ENCODE measurements at regions not wholly inside any gene's neighbourhood (a gene's known extent, or its start where the extent isn't known, plus 50 kb on each side); places are given as distances from the start of the nearest gene placed in this dataset.

DNA sequence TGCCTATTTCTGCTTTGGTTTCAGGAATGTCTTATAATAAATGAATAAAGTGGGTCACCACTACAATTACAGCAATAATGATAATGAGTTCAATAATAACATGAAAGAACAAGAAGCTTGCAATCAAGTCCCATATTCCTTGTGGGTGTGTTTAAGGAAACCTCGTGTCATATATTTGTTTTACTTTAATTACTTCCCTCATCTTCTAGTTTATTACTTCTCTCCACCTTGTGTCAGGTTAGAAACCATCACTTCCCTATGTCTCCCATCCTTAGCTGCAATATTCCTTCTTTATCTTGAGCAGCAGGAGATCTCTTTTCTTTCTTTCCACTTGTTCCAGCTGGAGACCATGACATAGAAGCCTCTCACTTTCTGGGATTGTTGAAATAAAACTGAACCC, 384.0 kb upstream of the TMEM132C start:
- TF ChIP-seq POLR2A (IDR thresholded peaks at IDR 0.05), result no peak
- TF ChIP-seq, protein P1, sequence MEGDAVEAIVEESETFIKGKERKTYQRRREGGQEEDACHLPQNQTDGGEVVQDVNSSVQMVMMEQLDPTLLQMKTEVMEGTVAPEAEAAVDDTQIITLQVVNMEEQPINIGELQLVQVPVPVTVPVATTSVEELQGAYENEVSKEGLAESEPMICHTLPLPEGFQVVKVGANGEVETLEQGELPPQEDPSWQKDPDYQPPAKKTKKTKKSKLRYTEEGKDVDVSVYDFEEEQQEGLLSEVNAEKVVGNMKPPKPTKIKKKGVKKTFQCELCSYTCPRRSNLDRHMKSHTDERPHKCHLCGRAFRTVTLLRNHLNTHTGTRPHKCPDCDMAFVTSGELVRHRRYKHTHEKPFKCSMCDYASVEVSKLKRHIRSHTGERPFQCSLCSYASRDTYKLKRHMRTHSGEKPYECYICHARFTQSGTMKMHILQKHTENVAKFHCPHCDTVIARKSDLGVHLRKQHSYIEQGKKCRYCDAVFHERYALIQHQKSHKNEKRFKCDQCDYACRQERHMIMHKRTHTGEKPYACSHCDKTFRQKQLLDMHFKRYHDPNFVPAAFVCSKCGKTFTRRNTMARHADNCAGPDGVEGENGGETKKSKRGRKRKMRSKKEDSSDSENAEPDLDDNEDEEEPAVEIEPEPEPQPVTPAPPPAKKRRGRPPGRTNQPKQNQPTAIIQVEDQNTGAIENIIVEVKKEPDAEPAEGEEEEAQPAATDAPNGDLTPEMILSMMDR (IDR thresholded peaks at IDR 0.05), result no peak

All from adrenal gland (tissue), 5 donors.